ENCODE measurements at regions not wholly inside any gene's neighbourhood (a gene's known extent, or its start where the extent isn't known, plus 50 kb on each side); places are given as distances from the start of the nearest gene placed in this dataset.

GRCh38 chr10:9733766-9734165, 1283.9 kb upstream of the CELF2 start:
- TF ChIP-seq CTCF (IDR thresholded peaks at IDR 0.05; ENCODE audit: low read depth, low read length, poor library complexity, severe bottlenecking) (no peak), EZH2phosphoT487 (IDR thresholded peaks at IDR 0.05; ENCODE audit: borderline replicate concordance, low read length) (no peak)

All from DOHH2 (cell line).